HCT116 (cell line): ENCODE measurements at regions not wholly inside any gene's neighbourhood (a gene's known extent, or its start where the extent isn't known, plus 50 kb on each side); places are given as distances from the start of the nearest gene placed in this dataset.

ENCODE experiments used
- ATAC-seq: fragments of 200-7000 bp; cut with Tn5 transposase; 2 replicates; pipeline ENCODE4 v1.9.1; 2020; ENCODE audit warnings: mild to moderate bottlenecking, moderate library complexity
- BruUV-seq: library from RNA; stranded (reverse); fragments of 400-500 nt; replicated peaks from 2 replicates; lab custom pipeline; 2021; lab: Mats Ljungman, UMichigan
- CTCF ChIA-PET: fragments of 300-600 bp; sonication (Branson Sonifier 250); formaldehyde crosslinking; loops from one replicate; lab custom pipeline; 2021; ENCODE audit warnings: antibody characterized with exemption; lab: Charles Lee
- POLR2A ChIA-PET: fragments of 300-600, 350-600 bp; sonication (Branson Sonifier 250); formaldehyde crosslinking; loops from one replicate; lab custom pipeline; 2021; ENCODE audit warnings: antibody characterized with exemption; lab: Charles Lee
- RAD21 ChIA-PET, 2 experiments: fragments of 300-600 bp; sonication (Branson Sonifier 250); formaldehyde crosslinking; loops; one replicate each; lab custom pipeline; 2023; ENCODE audit warnings: low total read pairs in 2 of 2; ENCODE audit not compliant: uncharacterized antibody in 2 of 2, unreplicated experiment in 2 of 2, low non-redundant PET in 1 of 2; lab: Charles Lee
- DNase-seq: peaks from one replicate; pipeline ENCODE4 v3.0.0-alpha.2; 2010; ENCODE audit warnings: low read depth, low spot score
- H2AFZ ChIP-seq: fragments of 200-600 bp; shearing (Covaris generic), sonication (generic); 2 replicates; pipeline ENCODE4 v1.6.1; 2017; ENCODE audit warnings: low read depth, mixed run types, mixed read lengths, antibody characterized with exemption, low read length; ENCODE audit not compliant: poor library complexity, severe bottlenecking
- H3K27ac ChIP-seq: 2 replicates; pipeline ENCODE4 v1.5.1; 2012; ENCODE audit warnings: low read depth, low read length
- H3K27me3 ChIP-seq: fragments of 200-600 bp; sonication (generic); 2 replicates; pipeline ENCODE4 v1.6.1; 2016; ENCODE audit warnings: mixed run types, low read length, mixed read lengths; ENCODE audit not compliant: insufficient read depth
- H3K36me3 ChIP-seq, 2 experiments: fragments of 200-500 bp in 1 of 2; fragments of 200-600 bp in 1 of 2; sonication (Bioruptor generic) in 1 of 2; sonication (generic) in 1 of 2; 2 replicates each; pipeline versions ENCODE4 v1.5.1 to v1.6.1; 2014 to 2016; ENCODE audit warnings: low read length in 2 of 2, inconsistent platforms in 1 of 2, mixed read lengths in 1 of 2, mixed run types in 1 of 2; ENCODE audit not compliant: insufficient read depth in 2 of 2, control insufficient read depth in 1 of 2
- H3K4me1 ChIP-seq, 2 experiments: fragments of 200-600 bp in 1 of 2; sonication (generic) in 1 of 2; 2 replicates each; pipeline versions ENCODE4 v1.5.1 to v1.6.1; 2012 to 2017; ENCODE audit warnings: low read length in 2 of 2, inconsistent platforms in 1 of 2, mild to moderate bottlenecking in 1 of 2, mixed read lengths in 1 of 2, mixed run types in 1 of 2, moderate library complexity in 1 of 2; ENCODE audit not compliant: insufficient read depth in 2 of 2, control insufficient read depth in 1 of 2
- H3K4me2 ChIP-seq: fragments of 200-600 bp; sonication (generic); 2 replicates; pipeline ENCODE4 v1.6.1; 2017; ENCODE audit warnings: mixed run types, low read length, mixed read lengths
- H3K4me3 ChIP-seq, 2 experiments: fragments of 200-600 bp in 1 of 2; sonication (generic) in 1 of 2; replicated peaks in 1 of 2; 2 replicates each; pipeline ENCODE4 v1.5.1; 2011 to 2016; ENCODE audit warnings: low read length in 2 of 2, control low read depth in 1 of 2, low read depth in 1 of 2, mild to moderate bottlenecking in 1 of 2, mixed read lengths in 1 of 2, mixed run types in 1 of 2
- H3K79me2 ChIP-seq: fragments of 200-600 bp; sonication (generic); 2 replicates; pipeline ENCODE4 v1.6.1; 2017; ENCODE audit warnings: mild to moderate bottlenecking, mixed run types, low read length, moderate library complexity, mixed read lengths; ENCODE audit not compliant: insufficient read depth
- H3K9ac ChIP-seq: fragments of 200-600 bp; sonication (generic); 2 replicates; pipeline ENCODE4 v1.6.1; 2016; ENCODE audit warnings: low read length, mixed read lengths
- H3K9me2 ChIP-seq: fragments of 200-600 bp; sonication (generic), shearing (Covaris generic); 2 replicates; pipeline ENCODE4 v1.6.1; 2017; ENCODE audit warnings: mixed run types, mild to moderate bottlenecking, moderate library complexity; ENCODE audit not compliant: insufficient read depth
- H3K9me3 ChIP-seq, 2 experiments: fragments of 200-500 bp in 1 of 2; fragments of 200-600 bp in 1 of 2; sonication (Bioruptor generic) in 1 of 2; sonication (generic) in 1 of 2; 2 replicates each; pipeline ENCODE4 v1.6.1; 2014 to 2017; ENCODE audit warnings: low read length in 2 of 2, mixed read lengths in 2 of 2, inconsistent platforms in 1 of 2, low read depth in 1 of 2, mild to moderate bottlenecking in 1 of 2, mixed run types in 1 of 2, moderate library complexity in 1 of 2; ENCODE audit not compliant: control insufficient read depth in 1 of 2, insufficient read depth in 1 of 2
- H4K20me1 ChIP-seq: fragments of 200-600 bp; sonication (generic), shearing (Covaris generic); 2 replicates; pipeline ENCODE4 v1.6.1; 2017; ENCODE audit warnings: mixed run types, mild to moderate bottlenecking, moderate library complexity; ENCODE audit not compliant: insufficient read depth
- ATF3 ChIP-seq: IDR thresholded peaks from 2 replicates; pipeline ENCODE4 v1.6.1; 2012
- CEBPB ChIP-seq: IDR thresholded peaks from 2 replicates; pipeline ENCODE4 v1.6.1; 2012; ENCODE audit warnings: low read depth
- CTCF ChIP-seq, 3 experiments: fragments of 200-600 bp in 1 of 3; sonication (generic) in 1 of 3; IDR thresholded peaks in 2 of 3; conservative IDR thresholded peaks in 1 of 3; 2 replicates each; pipeline ENCODE4 v1.5.1; 2012 to 2017; ENCODE audit warnings: low read depth in 2 of 3, low read length in 2 of 3, antibody characterized with exemption in 1 of 3, borderline replicate concordance in 1 of 3, control low read depth in 1 of 3, mild to moderate bottlenecking in 1 of 3, mixed read lengths in 1 of 3, mixed run types in 1 of 3, moderate library complexity in 1 of 3; ENCODE audit not compliant: insufficient read depth in 1 of 3
- EGR1 ChIP-seq: IDR thresholded peaks from 2 replicates; pipeline ENCODE4 v1.6.1; 2012; ENCODE audit warnings: low read depth
- ELF1 ChIP-seq: IDR thresholded peaks from 2 replicates; pipeline ENCODE4 v1.6.1; 2012; ENCODE audit warnings: low read depth, borderline replicate concordance
- EZH2 ChIP-seq: fragments of 200-600 bp; sonication (generic); IDR thresholded peaks from 2 replicates; pipeline ENCODE4 v1.6.1; 2017; ENCODE audit warnings: antibody characterized with exemption, mixed run types
- EZH2phosphoT487 ChIP-seq: fragments of 200-600 bp; IDR thresholded peaks from 2 replicates; pipeline ENCODE4 v1.6.1; 2018; ENCODE audit warnings: antibody characterized with exemption, borderline replicate concordance
- FOSL1 ChIP-seq: IDR thresholded peaks from 2 replicates; pipeline ENCODE4 v1.6.1; 2012; ENCODE audit warnings: low read depth
- JUND ChIP-seq: IDR thresholded peaks from 2 replicates; pipeline ENCODE4 v1.6.1; 2012
- MAX ChIP-seq: IDR thresholded peaks from 2 replicates; pipeline ENCODE4 v1.6.1; 2012
- POLR2A ChIP-seq: IDR thresholded peaks from 2 replicates; pipeline ENCODE4 v1.7.0; 2011; ENCODE audit warnings: borderline replicate concordance; ENCODE audit not compliant: insufficient read depth, insufficient read length; ENCODE audit errors: extremely low read depth
- POLR2AphosphoS5 ChIP-seq: IDR thresholded peaks from 2 replicates; pipeline ENCODE4 v1.6.1; 2011; ENCODE audit warnings: mild to moderate bottlenecking, low read depth, low read length, moderate library complexity
- SP1 ChIP-seq: IDR thresholded peaks from 2 replicates; pipeline ENCODE4 v1.6.1; 2012; ENCODE audit warnings: low read depth
- SRF ChIP-seq: IDR thresholded peaks from 2 replicates; pipeline ENCODE4 v1.6.1; 2012; ENCODE audit warnings: low read depth
- YY1 ChIP-seq: IDR thresholded peaks from 2 replicates; pipeline ENCODE4 v1.6.1; 2011; ENCODE audit warnings: low read length, low read depth, moderate library complexity, mild to moderate bottlenecking; ENCODE audit not compliant: insufficient replicate concordance; ENCODE audit errors: extremely low read depth
- ZFX ChIP-seq: fragments of 450-650 bp; IDR thresholded peaks from 2 replicates; pipeline ENCODE4 v1.6.1; 2017
- ZNF274 ChIP-seq: fragments of 200-500 bp; sonication (Bioruptor generic); IDR thresholded peaks from 2 replicates; pipeline ENCODE4 v1.6.1; 2014; ENCODE audit warnings: mild to moderate bottlenecking, low read depth, low read length, inconsistent platforms
- intact Hi-C: fragments of 100-400 bp; cut with micrococcal nuclease; formaldehyde crosslinking; loops from 2 replicates; pipeline ENCODE4 v1.10.0; 2022

GRCh38 chr13:74346960-74347359, 212.8 kb upstream of the KLF12 start:
- no peaks in the 10 kb centered on the region for H3K27me3 ChIP-seq
- no peak overlapping the region for H3K9ac ChIP-seq
- H3K27ac ChIP-seq: no peak overlapping the region
- BruUV-seq: no TSS peak
- no peaks in the 10 kb centered on the region for H3K4me1 ChIP-seq
- H3K36me3 ChIP-seq: no peaks in the 10 kb centered on the region
- H4K20me1 ChIP-seq: no peaks in the 10 kb centered on the region
- H3K4me2 ChIP-seq: no peak overlapping the region
- ChIA-PET RAD21 (no interaction called here), CTCF (no interaction called here), POLR2A (no interaction called here)
- ATAC-seq: no peak
- H3K4me3 ChIP-seq: no peak overlapping the region
- TF ChIP-seq ATF3 (no peak), CEBPB (no peak), ZNF274 (no peak), EZH2 (no peak), SP1 (no peak), JUND (no peak), CTCF (IDR thresholded peaks at IDR 0.05 in 2 of 3, conservative IDR thresholded peaks at IDR 0.05 in 1 of 3; ENCODE audit: borderline replicate concordance in 1 of 3, insufficient read depth in 1 of 3, low read depth in 2 of 3, low read length in 2 of 3) (no peak), POLR2AphosphoS5 (no peak), POLR2A (no peak), EZH2phosphoT487 (no peak), SRF (no peak), EGR1 (no peak), ELF1 (no peak), ZFX (no peak), FOSL1 (no peak), MAX (no peak), YY1 (no peak)
- no peak for DNase-seq
- H2AFZ ChIP-seq: no peak overlapping the region
- no peaks in the 10 kb centered on the region for H3K79me2 ChIP-seq
- intact Hi-C loops: no loop called here
- no peaks in the 10 kb centered on the region for H3K9me3 ChIP-seq
- H3K9me2 ChIP-seq: no peaks in the 10 kb centered on the region
